HL-60 (cell line): ENCODE measurements at regions not wholly inside any gene's neighbourhood (a gene's known extent, or its start where the extent isn't known, plus 50 kb on each side); places are given as distances from the start of the nearest gene placed in this dataset.

ENCODE experiments used
- CTCF ChIP-seq: IDR thresholded peaks from one replicate; pipeline ENCODE4 v1.5.1; 2011; ENCODE audit warnings: low read length, control low read depth, inconsistent platforms; ENCODE audit not compliant: insufficient read depth
- GABPA ChIP-seq: IDR thresholded peaks from 2 replicates; pipeline ENCODE4 v1.6.1; 2012; ENCODE audit warnings: low read depth
- POLR2AphosphoS5 ChIP-seq: IDR thresholded peaks from 2 replicates; pipeline ENCODE4 v1.6.1; 2012; ENCODE audit warnings: low read depth
- REST ChIP-seq: IDR thresholded peaks from 2 replicates; pipeline ENCODE4 v1.6.1; 2012; ENCODE audit warnings: low read depth; ENCODE audit not compliant: insufficient replicate concordance
- SPI1 ChIP-seq: IDR thresholded peaks from 2 replicates; pipeline ENCODE4 v1.6.1; 2012; ENCODE audit warnings: low read depth, mild to moderate bottlenecking, borderline replicate concordance

- no peak for TF ChIP-seq REST
- no peak for TF ChIP-seq POLR2AphosphoS5
- no peak for TF ChIP-seq CTCF
- no peak for TF ChIP-seq GABPA
- TF ChIP-seq SPI1: no peak
Measured at GRCh38 chr2:220747736-220748135, 824.4 kb downstream of the EPHA4 start.
